OCI-M2 (cell line): ENCODE measurements at regions not wholly inside any gene's neighbourhood (a gene's known extent, or its start where the extent isn't known, plus 50 kb on each side); places are given as distances from the start of the nearest gene placed in this dataset.
"Not testable (repeated sequence)": the region's sequence is repeated elsewhere in the genome, so short reads cannot be mapped to it uniquely, and the experiment has no call there.

Experiments
- DNase-seq: peaks from one replicate; lab custom pipeline; 2025; ENCODE audit not compliant: unreplicated experiment; lab: John Stamatoyannopoulos, UW

DNA sequence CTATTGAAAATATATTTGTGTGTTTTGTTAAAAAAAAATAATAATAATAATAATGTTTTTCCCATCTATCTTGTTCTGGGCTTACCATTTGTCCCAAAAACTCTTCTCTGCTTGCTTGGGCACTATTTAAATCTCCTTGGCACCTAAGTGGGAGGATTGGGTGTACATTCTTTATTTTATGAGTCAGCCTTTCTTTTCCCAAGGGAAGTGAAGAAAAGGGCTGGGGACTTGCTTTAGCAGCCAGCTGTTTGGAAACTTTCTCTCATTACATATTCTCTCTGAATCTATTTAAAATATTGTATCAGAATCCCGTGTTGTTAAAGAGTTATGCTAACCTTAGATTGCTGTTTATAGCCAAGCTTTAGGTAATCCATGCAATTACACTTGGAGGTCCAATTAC lies 2332.4 kb downstream of the ARAP2 start:
- no peak for DNase-seq

DNA sequence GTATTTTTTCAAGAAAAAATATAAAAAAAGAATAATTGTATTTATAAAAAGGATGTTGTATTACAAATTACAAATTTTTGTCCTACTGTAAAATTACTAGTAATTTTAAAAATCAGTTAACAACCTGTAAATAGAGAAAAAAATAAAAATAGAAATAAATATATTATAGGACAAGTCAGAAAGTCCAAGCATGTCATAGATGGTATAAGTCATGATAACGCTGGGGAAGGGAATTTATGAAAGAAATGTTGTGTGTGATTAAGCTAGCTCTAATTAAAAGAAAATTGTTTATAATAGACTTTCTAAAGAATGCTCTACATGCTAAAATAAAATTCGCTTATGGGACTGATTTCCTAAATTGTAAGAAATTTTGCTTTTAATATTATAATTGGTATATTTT lies 2329.9 kb downstream of the ARAP2 start:
- DNase-seq: no peak

DNA sequence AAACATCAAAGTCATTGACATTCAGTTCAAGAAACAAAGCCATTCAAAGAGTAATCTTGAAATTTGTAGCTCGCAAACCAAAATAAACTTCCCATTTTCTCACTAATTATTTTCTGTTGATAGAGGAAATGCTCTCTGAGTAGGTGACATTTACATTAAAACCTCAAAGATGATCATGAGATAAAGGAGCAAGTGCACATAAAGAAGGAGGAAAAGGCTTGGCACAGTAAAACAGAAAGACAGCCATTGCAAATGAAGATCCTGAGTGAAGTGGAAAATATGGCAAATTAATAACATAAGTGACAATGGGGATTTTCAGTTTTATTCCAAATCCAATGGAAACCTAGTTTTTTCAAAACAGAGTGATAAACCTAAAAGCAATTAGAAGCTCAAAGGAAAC lies 2320.8 kb downstream of the ARAP2 start:
- DNase-seq: no peak

DNA sequence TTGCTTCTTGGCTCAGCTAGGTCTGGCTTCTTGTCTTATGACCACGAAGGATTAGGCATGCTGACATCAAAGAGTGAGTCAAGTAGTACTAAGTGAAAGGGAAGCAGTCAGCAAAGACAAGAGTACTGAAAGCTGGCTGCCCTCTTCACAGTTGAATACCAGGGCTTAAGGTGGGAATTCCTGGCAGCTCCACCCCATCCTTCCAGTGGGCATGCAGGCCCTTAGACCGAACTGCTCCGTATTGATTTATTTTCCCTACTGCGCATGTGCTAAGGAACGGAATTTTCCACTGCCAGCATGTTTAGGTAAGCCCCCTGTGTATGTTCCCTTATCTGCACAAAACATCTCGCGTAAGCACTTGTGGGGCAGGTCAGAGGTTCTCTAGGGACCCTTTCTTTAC lies 2320.1 kb downstream of the ARAP2 start:
- no peak for DNase-seq

DNA sequence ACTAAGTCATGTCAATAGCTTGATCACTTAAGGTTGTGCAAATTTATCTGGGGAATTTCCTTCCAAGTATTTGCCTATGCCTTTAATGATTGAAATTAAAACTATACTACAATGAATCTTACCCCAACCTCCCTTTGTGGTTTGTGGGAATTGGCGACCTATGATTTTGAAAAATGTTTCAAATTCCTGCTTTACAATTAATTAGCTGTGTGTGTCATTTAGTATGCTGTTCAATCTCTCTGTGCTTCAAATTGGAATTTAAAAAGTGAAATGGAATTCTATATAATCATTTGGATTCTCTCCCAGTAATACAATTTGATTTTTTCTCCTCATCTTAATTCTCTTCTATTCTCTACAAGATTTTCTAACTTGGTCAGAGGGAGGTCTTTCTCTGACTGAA lies 2319.5 kb downstream of the ARAP2 start:
- no peak for DNase-seq

DNA sequence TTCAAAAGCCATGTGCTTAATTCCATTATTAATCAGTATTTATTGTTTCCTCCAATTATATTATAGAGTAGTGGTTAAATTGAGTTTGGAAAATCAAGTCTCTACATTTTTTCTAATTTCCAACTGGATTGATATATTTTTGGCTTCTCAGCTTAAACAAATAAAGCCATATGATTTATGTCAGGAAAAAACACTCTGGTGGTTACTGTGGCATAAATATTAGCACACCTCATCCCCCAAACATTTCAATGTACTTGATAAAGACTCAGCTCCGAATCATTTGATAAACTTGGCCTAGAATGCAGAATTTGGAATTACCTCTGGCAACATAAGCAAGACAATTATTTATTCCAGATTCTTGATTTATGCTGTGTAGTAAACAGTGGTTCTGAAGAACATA lies 2313.8 kb downstream of the ARAP2 start:
- DNase-seq: no peak

DNA sequence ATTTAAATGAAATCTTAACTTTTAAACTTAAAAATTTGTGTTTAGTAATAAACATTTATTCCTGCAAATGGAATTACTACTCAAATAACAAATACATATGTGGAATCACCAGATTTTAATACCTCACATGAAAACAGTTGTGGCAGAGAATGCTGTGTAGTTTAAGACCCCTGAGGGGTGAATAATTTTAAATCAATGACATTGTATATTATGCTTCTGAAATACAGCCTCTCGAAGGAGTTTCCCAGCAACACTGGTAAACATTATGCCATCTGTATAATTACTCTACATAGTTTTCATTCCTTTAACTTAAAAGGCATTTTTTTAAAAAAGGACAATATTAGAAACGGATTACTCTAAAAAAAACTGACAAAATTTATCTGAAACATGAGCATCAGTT lies 2313.3 kb downstream of the ARAP2 start:
- no peak for DNase-seq

DNA sequence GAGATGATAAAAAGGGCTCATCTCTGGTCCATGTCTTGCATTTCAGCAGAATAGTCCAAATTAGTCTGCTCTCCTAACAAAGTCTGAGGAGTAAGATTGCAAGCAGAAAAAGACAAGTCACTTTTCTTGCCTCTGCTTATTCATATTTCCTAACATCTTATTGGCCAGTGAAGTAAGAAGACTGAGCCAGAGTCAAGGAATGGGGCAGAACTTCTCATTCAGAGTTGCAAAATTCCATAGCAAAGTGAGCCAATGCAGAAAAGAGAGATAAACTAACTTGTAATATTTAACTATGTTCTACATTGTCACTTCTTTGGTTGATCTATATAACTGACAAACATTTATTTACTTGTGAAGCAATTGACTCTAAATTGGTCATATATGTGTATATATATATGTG lies 2304.0 kb downstream of the ARAP2 start:
- no peak for DNase-seq

DNA sequence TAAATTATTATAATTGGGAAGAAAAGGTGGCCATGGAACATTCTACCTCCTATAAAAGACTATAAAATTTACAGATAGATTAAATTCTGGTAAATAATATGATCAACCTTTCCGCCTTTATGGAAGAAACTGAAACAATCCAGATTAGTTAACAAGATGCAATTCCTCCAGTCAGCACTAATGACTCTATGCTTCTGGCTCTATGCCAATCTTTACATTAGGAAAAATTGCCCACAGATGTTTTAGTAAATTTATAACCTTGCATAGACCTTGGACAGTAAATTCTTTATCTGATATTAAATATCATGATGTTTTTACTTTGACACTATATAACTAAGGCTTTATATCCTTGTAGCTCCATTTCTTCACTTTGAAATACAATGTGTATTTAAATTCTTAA lies 2302.5 kb downstream of the ARAP2 start:
- DNase-seq: no peak

DNA sequence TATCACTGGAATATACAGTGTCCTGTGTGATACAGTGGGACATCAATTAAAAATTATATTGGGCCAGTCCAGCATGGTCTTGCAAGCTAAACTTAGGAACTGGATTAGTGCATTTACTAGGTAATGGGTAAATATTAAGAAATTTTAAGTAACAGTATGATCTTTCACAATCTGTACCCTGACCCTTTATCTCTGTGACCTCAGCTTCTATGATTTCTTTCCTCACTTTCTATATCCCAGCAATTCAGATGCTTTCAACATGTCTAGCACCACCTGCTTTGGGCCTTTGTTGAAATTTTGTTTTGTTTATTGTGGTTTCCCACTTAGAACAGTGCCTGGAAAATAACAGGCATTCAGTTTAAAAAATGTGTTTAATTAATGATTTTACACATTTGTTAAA lies 2295.4 kb downstream of the ARAP2 start:
- DNase-seq: no peak

DNA sequence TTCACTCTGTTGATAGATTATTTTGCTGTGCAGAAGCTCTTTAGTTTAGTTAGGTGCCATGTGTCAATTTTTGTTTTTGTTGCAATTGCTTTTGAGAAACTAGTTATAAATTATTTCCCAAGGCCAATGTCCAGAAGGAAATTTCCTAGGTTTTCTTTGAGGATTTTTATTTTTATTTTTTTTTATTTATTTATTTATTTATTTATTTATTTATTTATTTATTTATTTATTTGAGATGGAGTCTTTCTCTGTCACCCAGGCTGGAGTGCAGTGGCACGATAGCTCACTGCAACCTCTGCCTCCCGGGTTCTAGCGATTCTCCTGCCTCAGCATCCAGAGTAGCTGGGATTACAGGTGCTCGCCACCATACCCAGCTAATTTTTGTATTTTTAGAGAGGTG lies 2290.5 kb downstream of the ARAP2 start:
- not testable (repeated sequence) for DNase-seq

DNA sequence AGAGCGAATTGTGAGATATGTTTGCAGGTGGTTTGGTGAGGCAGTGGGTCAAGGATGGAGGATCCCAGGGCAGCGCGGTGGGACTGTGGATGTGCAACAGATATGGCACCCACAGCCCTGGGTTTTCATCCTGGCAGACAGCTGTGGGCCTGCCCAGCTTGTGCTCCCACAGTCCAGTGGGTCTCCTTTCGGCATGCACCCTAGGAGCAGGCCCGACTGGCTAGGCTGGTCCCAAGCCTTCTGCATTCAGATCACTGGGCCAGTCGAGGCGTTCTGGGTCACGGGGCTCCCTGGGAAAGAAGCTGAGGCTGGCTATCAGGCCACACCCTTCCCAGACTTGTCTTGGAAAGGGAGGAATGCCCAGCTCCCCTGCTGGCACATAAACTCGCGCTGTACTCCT lies 2289.6 kb downstream of the ARAP2 start:
- DNase-seq: no peak

DNA sequence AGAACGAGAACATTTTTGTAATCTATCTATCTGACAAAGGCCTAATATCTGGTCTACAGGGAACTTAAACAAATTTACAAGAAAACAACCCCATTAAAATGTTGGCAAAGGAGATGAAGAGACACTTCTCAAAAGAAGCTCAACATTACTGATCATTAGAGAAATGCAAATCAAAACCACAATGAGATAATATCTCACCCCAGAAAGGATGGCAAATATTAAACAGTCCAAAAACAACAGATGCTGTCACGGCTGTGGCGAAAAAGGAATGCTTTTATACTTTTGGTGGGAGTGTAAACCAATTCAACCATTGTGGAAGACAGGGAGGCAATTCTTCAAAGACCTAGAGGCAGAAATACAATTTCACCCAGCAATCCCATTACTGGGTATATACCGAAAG lies 2284.8 kb downstream of the ARAP2 start:
- DNase-seq: no peak

DNA sequence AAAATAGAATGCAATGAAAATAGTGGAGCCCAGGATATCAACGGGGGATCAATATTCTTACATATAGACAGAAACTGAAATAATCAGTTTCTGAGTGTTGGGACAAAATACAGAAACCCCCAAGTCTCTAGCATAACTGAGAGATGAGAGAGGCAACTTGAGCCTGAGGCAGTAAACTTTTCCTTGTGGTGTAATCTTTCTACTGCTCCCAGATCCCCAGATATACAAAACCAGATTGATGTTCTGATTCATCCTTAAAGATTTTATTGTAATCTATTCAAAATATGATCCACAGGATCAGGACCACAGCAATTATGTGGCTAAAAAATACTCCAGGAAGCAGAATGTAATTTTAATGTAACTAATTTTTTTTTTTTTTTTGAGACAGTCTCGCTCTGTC lies 2282.6 kb downstream of the ARAP2 start:
- DNase-seq: no peak

DNA sequence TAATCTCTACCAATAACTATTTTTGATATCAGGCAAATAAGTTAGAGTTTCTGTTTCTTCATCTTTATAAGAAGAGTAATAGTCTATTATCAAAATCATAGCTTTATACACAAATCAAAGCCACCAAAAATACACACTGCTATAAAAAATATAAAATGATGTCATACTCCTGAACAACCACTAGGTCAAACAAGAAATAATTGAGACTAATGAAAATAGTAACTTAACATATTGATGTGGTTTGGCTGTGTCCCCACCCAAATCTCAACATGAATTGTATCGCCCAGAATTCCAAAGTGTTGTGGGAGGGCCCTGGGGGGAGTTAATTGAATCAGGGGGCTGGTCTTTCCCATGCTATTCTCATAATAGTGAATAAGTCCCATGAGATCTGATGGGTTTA lies 2277.5 kb downstream of the ARAP2 start:
- no peak for DNase-seq

DNA sequence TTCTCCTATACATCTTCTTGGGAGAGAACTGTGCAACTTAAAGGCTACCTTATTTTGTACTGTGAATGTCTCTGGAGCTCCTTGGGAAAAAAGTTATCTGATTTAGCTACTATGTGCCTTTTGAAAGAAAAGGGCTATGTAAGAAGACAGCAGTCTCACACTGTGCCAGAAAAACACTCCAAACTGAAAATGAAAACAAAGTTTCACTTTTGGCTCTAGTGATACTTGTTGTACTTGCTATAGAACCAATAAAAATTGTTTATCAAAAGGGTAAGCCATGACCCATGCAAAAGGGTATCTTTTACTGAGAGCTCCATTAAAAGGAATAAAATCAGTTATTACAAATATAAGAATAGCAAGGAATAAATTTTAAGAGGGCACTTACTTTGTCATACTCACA lies 2270.0 kb downstream of the ARAP2 start:
- DNase-seq: no peak

DNA sequence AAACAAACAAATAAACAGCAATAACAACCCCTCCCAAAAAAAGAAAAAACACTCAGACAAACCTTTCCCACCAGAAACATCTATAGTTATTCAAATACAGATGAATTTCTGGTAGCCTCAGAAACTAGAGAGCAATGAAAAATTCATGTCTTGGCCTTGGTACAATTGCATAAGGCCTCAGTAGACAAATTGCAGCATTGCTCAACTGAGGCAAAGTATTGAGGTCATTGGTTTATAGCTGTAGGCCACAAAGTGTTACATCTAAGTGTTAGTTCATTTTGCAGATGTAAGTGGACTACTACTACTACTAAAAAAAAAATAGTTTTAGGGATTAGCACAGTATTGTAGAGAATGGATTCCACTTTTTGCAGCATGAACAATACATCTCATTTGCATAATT lies 2268.3 kb downstream of the ARAP2 start:
- no peak for DNase-seq

DNA sequence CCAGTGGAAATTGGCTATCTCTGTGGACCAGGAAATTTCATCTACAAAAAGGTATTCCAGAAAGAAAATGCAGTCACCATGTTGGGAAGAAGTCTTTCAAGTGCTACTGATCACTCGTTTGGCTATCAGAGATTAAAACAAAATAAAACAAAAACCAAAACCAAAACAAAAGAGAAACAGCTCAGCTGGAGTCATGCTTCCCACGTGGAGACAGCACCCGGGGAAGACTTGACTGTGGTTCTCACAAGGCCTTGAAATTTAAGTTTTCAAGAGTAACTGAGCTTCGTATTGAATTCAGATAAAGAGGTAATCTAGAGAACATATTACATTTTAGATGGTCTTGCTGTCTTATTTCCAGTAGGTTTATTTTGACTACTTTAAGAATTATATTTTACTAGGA lies 2264.5 kb downstream of the ARAP2 start:
- DNase-seq: not testable (repeated sequence)

DNA sequence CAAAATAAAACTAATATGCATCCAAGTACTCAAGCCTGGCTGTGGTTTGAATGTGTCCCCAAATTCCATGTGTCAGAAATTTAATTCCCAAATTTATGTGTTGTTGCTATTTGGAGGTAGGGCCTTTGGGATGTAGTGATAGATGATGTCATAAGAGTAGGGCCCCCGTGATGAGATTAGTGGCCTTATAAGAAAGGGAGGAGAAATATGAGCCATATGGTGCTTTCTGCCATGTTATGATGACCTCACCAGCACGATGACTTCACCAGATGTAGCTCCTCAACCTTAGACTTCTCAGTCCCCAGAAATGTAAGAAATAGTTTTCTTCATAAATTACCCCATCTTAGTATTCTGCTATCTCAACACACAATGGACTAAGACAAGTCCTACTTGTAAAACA lies 2264.0 kb downstream of the ARAP2 start:
- no peak for DNase-seq

DNA sequence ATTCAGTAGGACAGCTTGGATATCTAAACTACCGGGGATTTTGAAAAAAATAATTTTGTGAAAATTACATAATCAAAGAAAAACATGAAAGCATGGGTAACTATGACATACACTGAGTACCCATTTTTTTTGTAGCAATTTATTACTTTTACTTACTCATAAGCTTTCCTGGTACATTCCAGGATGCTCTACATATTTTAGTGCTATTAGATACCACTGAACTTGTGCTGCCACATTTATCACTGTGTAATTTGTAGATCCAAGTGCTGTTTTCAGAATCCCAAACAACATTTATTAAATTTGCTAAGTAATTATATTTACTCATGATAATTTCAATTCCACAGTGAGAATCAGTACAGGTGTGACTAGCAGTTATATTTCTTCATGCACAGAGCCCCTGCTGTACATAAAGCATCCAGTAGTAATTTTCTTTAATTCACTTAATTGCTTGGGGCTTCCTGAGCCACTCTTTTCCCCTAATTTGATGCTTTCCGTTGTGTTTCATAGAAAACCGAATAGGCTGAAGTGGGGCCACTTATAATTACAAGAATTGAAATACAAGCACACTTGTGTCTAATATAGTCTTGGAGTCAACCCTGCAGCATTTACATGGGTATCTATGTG lies 2254.4 kb downstream of the ARAP2 start:
- no peak for DNase-seq

DNA sequence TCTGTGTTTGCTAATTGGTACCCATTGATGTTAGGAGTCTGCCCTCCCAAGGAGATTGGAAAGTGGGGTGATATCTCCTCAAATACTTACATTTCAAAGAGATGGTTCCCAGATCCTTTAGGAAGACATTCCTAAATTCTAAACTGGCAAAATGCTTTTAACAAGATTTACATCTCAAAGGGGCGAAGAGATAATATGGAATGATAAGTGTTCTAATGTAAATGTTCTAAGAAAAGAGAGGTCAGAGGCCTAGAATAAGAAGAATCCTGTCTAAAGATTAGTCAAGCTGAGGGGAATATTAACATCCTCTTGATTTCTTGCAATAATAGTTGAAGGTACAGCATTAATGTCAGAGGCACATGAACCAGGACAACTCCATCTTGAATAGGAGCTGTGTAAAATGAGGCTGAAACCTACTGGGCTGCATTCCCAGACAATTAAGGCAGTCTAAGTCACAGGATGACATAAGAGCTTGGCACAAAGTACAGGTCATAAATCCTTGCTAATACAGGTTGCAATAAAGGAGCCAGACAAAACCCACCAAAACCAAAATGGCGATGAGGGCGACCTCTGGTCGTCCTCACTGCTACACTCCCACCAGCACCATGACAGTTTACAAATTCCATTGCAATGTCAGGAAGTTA lies 2248.1 kb downstream of the ARAP2 start:
- DNase-seq: no peak

DNA sequence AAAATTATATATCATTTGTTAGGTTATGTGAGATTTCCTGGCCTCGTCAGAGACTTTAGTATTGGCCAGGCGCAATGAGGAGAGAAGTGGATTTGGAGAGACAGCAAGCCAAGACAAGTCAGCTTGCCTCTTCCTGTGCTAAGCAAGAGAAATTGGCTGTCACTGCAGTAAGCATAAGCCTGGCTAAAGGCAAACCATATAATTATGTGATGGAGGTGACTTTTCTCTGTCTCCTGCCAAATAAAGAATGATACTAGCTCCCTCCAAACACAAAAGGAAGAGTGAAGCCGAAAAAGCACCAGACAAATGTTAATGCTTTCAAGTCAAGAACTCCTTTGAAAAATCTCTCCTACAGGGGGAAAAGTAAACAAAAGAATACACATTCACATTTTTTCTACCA lies 2246.0 kb downstream of the ARAP2 start:
- no peak for DNase-seq

DNA sequence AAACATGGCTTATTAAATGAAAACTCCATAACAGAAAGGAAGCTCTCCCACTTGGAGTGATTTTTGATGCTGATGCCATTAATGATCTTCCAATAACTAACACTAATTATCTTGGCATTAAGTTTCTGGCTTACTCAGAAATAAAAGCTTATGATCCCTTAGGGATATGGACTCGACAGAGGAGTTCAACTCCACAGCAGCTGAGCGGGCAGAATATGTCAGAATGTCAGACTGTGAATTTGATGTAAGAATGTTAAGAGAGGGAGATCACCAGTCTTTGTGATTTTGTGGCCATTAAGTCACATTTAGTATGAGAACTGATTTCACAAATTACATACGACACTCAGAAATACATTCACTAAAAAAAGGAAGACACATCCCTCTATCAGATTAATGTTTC lies 2244.0 kb downstream of the ARAP2 start:
- DNase-seq: no peak
